CD1c-positive myeloid dendritic cell (primary cell): ENCODE measurements at regions not wholly inside any gene's neighbourhood (a gene's known extent, or its start where the extent isn't known, plus 50 kb on each side); places are given as distances from the start of the nearest gene placed in this dataset.
A peak's percentile ranks its signal among the peaks of the same experiment; 100 is the strongest.
"Not testable (repeated sequence)": the region's sequence is repeated elsewhere in the genome, so short reads cannot be mapped to it uniquely, and the experiment has no call there.

Experiments used
- DNase-seq: peaks from one replicate; pipeline ENCODE4 v3.0.0-alpha.2; 2016; ENCODE audit errors: extremely low spot score

DNA sequence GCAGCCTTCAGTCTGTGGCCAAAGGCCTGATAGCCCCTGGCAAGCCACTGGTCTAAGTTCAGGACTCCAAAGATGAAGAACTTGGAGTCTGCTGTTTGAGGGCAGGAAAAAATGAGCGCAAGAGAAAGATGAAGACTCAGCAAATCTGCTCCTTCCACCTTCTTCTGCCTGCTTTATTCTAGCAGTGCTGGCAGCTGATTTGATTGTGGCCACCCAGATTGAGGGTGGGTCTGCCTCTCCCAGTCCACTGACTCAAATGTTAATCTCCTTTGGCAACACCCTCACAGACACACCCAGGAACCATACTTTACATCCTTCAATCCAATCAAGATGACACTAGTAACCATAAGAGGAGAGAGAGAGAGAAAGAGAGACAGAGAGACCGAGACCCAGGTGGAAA lies 127.6 kb downstream of the UTP18 start:
- no peak for DNase-seq

DNA sequence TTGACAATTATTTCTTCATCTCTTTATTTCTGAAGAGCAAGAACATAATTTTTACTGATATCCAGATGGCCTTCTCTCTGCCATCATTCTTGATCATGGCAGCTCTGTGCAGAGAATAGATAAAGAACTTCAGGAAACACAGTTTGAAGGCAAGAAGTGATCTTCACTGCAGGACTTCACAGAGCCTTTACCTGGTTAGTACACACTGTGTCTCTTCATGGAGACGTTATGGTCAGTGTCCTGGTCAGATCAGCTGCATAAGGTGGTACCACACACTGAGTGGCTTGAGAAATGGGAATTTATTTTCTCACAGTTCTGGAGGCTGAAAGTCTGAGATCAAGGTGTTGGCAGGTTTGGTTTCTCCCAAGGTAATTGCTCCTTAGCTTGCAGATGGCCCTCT lies 129.5 kb downstream of the UTP18 start:
- no peak for DNase-seq

DNA sequence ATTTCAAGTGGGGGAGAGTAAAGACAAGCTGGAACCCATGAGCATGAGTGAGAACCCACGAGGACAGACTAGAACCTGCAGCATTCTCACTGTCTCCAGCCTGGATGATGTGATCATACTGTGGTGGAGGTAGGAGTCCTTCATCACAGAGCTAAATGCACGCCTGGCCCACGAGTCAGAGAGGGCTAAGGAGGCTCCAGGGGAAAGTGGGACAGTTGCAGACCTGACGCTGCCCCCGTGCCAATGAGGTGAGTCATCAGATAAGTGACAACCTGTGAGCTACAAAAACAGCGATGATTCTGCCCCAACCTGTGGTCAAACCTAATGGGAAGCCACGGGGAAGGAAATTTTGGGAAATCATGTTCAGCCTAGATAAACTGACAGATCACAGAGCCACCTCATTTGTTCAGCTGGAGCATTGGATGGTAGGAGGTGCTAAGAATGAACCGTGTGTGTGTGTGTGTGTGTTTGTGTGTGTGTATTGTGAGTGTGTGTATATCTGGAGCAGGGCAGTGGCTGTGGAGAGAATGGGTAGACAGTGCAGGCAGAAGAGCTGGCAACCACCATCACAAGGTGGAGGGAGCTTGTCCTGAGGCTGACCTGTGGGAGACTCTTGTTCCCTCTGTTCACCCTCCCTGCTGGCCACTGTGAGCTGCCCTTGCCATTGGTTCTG lies 131.8 kb downstream of the UTP18 start:
- no peak for DNase-seq

DNA sequence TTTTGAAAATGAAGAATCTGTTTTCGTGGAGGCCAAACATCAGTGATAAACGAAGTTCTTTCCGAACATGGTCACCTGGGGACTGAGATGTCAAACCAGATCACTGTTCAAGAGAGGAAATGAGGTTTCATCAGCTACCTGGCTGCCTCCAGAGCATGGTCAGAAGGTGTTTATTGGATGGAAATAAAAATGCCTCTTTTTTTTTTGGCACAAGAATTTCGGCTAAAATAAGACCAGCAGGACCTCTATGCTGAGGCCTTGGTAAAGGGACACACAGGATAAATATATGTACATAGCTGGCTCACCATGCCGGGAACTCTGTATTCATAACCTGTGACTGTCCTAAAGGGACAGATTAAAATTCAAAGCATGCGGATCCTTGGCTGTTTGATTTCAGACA lies 135.3 kb downstream of the UTP18 start:
- no peak for DNase-seq

DNA sequence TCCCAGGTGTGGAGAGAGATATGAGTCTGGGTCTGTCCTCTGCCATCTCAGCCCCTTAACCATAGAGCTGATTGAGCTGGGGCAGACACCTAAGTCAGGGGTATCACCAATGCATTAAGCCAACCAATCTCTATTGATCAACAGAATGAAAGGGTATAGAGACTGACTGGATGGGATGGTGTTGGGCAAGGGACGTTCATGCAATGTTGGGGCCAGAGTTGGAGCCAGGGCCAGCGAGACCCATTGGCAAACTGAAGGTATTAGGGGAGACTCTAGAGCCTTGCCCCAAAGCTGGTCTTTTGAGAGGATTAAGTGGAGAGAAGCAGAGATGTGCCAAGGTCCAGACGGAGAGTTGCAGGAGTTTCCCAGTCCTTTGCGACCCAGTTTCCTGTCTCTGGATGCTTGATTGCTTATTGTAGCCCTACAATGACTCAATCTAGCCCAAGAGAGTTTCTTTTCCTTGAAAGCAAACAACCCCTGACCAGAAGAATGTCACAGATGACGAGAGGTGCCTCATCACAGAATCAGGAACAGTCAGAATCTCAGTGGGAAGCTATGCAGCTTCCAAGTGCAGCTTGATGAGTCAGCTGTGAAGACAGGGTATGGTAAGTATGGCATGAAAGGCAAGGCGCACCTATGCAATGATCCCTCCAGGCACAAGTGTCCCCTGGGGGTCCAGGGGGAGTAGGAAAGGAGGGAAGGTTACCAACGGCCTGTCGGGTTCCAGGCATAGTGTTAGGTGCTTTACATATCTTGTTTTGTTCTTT lies 137.2 kb downstream of the UTP18 start:
- DNase-seq, result no peak

DNA sequence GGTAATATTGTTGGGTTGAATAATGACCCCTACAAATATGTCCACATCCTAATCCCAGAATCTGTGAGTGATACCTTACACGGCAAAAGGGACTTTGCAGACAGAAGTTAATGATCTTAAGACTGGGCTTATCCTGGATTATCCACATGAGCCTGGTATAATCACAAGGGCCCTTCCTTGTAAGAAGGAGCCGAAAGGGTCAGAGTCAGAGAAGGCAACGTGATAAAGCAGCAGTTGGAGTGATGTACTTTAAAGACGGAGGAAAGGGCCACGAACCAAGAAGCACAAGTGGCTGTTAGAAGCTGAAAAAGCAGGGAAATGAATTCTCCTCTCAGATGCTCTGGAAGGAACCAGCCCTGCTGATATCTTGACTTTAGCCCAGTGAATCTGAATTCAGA lies 137.8 kb downstream of the UTP18 start:
- DNase-seq, result no peak

DNA sequence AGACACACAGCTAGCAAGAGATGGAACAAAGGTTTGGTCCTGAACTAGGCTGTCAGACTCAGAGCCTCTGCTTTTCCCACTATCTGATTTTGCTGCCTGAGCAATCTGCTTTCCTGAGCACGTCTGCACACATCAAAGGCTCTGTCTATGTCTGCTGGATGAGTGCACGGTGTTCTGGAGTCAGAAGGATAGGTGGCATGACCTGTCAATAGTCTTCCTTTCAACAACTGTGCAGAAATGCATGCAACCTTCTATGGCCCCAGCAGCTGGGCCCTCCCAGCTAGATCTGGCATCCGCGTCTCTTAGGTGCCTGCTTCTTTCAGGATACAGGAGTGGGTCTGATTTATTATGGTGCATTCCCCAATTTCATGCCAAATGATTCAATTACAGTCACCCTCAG lies 138.3 kb downstream of the UTP18 start:
- DNase-seq, result no peak

DNA sequence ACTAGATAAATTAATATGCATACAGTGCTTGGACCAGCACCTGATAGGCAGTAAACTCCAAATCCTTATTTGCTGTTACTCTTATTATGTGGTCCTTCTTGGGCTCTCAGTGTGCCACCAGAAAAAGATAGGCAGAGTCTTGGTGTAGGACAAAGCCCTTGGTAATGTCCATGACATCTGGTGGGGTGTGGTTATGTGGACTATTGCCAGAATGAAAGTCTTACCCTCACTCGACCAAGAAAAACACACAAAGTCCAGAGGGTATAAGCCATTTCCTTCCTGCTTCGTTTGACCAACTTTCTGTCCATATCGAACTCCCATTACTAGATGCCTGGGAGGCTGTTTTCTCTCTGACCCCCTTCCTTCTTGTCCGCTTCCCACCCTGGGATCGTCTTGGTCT lies 140.9 kb downstream of the UTP18 start:
- DNase-seq, result no peak

DNA sequence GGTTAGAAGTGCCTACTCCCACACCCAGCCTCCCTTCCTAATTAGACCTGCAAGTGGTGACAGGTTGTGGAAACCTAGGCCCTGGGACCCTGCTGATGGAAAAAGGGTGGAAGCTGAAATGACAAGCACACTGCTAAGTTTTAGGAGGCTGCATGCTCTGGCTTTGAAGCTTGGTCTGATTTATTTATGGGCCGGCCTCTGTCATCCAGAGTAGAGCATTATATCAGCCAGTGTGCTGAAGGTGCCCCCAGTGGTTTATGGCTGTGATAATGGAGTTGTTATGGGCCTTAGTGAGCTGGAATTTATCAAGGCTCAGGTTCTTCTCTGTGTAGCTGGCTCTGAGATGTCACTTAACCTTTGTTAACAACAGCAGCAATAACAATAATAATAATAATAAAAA lies 142.6 kb downstream of the UTP18 start:
- no peak for DNase-seq

DNA sequence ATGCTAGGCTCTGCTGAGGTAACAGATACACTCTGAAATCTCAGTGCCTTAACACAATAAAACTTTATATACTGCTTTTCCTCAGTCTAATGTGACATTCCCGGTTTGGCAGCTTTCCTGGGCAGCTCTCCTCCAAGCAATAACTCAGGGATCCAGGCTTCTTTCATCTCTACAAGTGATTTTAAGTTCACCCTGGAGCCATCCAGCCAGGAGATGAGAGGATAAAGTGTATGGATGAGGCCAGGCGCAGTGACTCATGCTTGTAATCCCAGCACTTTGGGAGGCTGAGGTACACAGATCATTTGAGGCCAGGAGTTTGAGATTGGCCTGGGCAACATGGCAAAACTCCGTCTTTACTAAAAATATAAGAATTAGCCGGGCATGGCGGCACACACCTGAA lies 147.2 kb downstream of the UTP18 start:
- no peak for DNase-seq

DNA sequence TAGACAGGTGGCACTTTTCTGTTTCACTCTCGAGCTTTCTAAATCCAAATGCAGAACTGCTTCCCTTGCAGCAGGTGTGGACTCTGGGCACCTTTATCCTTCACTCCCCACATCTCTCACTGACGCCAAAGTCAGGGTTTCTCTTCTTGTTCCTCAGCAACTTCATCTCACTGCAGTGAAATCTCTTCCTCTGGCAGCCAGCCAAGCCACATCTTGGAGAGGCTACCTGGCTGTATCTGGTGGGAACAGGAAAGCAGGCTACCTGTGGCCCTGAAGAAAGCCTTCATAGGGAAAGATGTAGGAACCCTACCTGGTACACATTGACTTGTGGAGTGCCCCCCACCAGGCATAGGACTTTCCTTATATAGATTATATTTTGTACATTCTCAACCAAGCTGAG lies 159.1 kb downstream of the UTP18 start:
- DNase-seq, result no peak

DNA sequence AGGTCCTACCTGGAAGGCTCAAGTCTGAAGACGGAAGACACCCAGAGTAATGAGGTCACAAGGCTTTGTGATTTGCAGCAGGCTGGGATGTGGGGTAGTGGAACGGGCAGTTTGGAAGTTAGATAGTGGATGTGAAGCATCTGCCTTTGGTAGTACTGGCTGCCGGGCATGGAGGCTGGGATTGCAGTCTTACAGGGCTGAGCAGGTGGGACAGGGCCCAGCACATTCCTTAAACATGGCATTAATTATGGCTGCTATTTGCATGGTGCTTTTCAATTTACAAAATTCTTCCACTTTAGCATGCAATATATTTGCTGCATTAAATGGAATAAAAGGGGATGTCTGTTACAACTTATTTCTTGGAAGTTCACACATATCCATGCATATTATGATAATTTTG lies 161.2 kb downstream of the UTP18 start:
- DNase-seq, result no peak

DNA sequence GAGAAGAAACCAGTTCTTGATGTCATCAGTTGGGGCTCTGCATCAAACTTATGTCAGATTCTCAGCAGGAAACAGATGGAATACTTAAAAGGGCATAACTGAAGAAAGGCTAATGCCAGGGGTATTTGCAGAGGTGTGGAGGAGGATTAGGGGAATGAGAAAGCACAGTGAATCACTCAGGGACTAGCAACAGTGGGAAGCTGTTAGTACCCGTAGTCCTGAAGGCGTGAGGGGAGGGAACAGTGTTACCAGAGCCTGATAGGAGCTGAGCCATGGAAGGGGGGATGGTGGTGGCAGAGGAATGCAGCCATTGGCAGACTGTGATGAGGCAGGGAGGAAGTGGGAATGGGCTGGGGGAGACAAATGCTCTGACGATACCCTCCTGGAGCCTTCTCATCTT lies 162.3 kb downstream of the UTP18 start:
- DNase-seq, result no peak

DNA sequence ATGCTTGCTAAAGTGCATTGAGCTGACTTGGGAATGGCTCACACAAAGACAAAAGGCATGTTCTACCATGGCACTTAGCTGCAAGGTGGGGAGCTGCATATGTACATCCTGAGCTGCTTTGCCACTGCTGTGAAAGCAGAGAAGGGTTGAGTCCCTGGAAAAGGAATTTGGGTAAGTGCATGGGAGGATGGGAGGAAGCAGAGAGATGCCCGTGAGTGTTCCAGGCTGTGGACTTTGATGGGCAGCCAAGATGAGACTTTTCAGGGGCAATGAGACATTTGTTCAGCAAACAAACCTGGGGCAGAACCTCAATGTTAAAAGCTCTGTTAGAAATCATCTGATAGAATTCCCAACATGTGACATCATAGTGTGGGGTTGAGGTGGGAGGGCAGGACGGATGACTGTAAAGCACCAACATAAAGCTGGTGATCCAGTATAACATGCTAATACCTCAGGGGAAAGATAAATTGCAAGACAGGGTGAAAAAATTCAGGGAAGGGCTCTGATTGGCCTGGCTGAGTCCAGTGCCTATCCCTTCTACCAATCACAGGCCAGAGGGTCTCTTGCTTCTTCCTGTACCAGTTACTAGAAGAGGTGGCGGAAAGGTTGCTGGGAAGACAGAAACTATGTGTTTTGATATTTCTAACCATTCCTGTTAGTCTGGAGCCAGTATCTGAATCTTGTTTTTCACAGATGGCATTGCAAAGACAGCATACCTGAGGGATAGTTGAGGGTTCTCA lies 163.2 kb downstream of the UTP18 start:
- no peak for DNase-seq

DNA sequence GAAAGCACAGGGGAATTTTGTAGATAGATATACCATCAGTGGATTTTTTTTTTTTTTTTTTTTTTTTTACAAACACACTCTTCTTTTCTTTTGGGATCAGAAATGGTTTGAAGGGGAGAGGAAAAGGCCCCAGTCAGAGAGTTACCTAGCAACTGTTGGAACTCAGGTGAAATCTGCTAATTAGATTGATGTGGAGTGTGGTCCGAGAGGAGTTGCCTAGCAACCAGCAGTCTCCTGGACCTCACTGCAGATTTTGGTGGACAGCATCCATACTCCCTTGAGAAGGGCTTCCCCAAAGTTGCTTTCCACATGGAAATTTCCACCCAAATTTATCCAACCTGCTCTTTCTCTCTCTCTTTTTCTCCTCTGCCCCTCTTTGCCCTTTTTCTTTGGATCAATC lies 165.4 kb downstream of the UTP18 start:
- no peak for DNase-seq

DNA sequence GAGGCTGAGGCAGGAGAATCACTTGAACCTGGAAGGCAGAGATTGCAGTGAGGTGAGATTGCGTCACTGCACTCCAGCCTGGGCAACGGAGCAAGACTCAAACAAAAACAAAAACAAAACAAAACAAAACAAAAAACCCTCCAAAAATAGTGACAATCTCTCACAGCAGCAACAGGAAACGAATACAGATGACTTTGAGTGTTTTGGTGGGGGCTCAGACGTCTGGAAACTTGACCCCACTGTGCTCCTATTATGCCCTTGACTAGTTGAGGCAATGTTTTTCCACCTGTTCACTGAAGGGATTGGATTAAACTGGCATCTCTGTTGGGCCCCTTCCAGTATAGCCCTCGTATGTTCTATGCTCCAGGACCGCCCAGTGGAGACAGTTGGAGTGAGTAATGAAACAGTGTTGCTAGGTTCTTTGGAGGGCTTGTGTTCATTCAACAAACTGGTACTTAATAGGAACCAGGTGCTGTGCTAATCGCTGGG lies 167.0 kb downstream of the UTP18 start:
- DNase-seq, result no peak

DNA sequence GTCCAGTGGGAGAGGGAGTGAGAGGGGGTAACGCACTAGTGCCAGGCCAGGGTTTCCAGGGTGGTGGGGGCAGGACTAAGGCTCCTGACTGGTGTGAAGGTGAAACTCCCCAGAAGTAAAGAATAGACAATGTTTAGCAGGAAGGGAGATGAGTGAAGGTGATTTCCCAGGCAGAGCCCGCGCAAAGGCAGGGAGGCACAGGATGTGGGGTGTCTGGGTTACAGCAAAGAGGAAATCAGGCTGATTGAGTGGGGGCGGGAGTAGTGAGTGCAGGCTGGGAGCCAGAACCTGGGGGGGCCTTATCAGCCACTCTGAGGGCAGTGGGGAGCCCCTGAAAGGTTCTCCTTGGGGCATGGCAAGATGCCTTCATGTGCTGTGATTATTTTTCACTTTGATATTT lies 167.5 kb downstream of the UTP18 start:
- DNase-seq, result peak; percentile 16

DNA sequence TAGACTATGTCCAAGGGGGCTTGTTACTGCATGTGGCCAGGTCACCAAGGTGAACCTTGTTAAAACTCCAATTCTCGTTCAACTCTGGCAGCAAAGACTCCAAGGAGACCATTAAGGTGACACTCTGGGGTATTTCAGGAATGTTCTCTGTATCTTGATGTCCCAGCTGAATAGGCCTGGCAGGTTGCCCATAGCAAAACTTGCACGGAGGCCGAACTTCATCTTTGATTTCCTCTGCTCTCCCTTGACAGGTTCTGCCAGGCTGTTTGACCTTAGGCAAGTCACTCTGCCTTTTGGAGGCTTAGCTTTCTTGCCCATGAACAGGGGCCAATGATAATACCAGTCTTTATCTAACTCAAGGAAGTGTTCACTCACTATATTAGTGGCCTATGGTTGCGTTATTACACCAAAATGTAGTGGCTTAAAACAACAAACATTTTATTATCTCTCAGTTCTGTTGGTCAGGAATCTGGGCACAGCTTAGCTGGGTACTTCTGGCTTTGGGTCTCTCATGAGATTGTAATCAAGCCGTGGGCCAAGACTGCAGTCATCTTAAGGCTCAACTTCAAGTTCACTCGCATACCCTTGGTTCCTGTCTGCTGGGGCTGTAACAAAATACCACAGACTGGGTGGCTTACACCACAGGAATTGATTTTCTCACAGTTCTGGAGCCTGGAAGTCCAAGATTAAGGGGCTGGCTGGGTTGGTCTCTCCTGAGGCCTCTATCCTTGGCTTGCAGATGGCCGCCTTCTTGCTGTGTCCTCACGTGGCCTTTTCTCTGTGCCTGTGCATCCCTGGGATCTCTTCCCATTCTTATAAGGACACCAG lies 168.5 kb downstream of the UTP18 start:
- DNase-seq, result no peak

DNA sequence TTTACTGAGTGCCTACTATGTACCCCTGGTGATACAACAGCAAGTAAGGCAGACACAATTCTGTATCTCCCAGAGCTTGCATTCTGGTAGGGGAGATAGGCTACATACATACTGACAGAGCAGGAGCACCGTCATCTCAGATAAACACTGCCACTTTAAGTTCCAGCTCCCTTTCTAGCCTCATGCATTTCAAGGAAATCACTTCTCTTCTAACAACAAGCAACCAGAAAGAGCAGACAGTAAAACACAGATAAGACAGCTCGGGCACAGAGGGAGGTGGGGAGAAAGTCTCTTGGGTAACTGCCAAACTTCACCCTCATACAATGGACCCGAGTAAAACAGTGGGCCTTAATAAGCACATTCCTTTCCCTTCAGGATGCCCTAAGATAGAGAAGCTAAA lies 169.6 kb downstream of the UTP18 start:
- not testable (repeated sequence) for DNase-seq

DNA sequence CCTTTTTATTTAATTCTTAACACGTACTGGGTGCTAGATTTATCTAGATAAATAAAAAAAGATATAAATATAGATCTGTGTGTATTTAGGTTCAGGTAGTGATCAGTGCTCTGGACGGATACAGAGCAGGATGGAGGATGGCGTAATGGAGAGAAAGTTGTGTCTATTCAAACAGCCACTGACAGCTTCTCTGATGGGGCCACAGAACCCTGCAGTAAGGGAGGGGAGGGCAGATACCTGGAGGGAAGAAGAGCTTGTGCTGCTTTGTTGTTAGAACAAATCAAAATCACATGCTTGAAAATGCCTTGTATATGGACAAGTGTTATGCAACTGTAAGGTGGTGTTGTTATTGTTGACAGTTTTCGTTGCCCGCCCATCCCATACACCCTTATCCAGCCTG lies 170.2 kb downstream of the UTP18 start:
- no peak for DNase-seq

DNA sequence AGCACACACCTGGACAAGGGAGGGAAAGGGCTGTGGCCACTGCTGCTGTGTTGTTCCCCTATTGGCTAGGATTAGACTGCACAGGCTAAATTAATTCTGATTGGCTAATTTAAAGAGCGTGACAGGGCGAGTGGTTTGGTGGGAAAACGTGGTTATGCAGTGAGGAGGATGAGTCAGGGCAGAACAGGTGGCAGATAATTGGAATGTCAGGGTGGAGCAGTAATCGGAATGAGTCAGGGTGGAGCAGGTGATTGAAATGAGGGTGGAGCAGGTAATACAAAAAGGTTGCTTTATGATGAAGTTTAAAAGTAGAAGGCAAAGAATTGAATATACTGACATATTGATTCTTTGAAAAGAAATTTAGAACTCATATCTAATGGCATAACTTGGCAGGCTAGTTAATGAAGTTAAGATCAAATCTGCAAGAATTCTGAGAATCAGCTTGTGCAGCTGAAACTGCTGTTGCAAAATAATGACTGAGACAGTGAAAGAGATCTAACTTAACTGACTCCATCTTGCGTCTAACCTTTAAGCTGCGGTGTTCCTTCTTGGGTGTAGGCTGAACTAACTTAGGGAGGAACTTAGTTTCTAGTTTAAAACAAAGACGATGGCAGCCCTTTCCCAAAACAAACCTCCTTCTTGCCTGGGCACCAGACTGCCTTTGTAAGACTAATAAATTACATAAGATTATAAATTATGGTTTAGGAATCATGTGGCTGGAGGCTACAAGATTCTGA lies 174.3 kb downstream of the UTP18 start:
- peak; percentile 8 for DNase-seq
